Endothelial cell of umbilical vein (primary cell): ENCODE measurements at regions not wholly inside any gene's neighbourhood (a gene's known extent, or its start where the extent isn't known, plus 50 kb on each side); places are given as distances from the start of the nearest gene placed in this dataset.

Source experiments
- BruUV-seq: library from RNA; stranded (reverse); fragments of 400-500 nt; replicated peaks from 2 replicates; lab custom pipeline; 2021; lab: Mats Ljungman, UMichigan
- CTCF ChIA-PET: fragments of 300-600, 350-600 bp; sonication (Branson Sonifier 250); formaldehyde crosslinking; loops from one replicate; lab custom pipeline; 2021; ENCODE audit warnings: antibody characterized with exemption, inconsistent platforms; lab: Charles Lee
- POLR2A ChIA-PET: fragments of 300-600, 350-600 bp; sonication (Branson Sonifier 250); formaldehyde crosslinking; loops from one replicate; lab custom pipeline; 2021; ENCODE audit warnings: antibody characterized with exemption, inconsistent platforms; lab: Charles Lee
- DNase-seq: peaks from one replicate; pipeline ENCODE4 v3.0.0-alpha.2; 2011; ENCODE audit warnings: low read depth, low spot score
- FAIRE-seq: peaks from 2 replicates; lab custom pipeline; 2011; peaks lifted over from hg19 to GRCh38; lab: Jason Lieb, UNC
- H2AFZ ChIP-seq: 2 replicates; pipeline ENCODE4 v1.6.0; 2012; ENCODE audit warnings: low read depth, low read length, control low read depth, inconsistent platforms
- H3K27ac ChIP-seq: 2 replicates; pipeline ENCODE4 v1.5.1; 2011; ENCODE audit warnings: low read depth, mild to moderate bottlenecking, control low read depth, low read length, moderate library complexity; ENCODE audit not compliant: insufficient read depth
- H3K27me3 ChIP-seq, 2 experiments: 2 replicates each; pipeline versions ENCODE4 v1.6.0 to v1.6.1; 2011; ENCODE audit warnings: low read length in 2 of 2, mixed read lengths in 1 of 2; ENCODE audit not compliant: control insufficient read depth in 2 of 2, insufficient read depth in 2 of 2
- H3K36me3 ChIP-seq, 2 experiments: 2 replicates in 1 of 2; 3 replicates in 1 of 2; pipeline ENCODE4 v1.5.1; 2011; ENCODE audit warnings: low read length in 2 of 2, mild to moderate bottlenecking in 1 of 2, moderate library complexity in 1 of 2; ENCODE audit not compliant: control insufficient read depth in 2 of 2, insufficient read depth in 2 of 2; ENCODE audit errors: extremely low read depth in 1 of 2
- H3K4me1 ChIP-seq: 3 replicates; pipeline ENCODE4 v1.5.1; 2011; ENCODE audit warnings: mild to moderate bottlenecking, low read length; ENCODE audit not compliant: control insufficient read depth, insufficient read depth; ENCODE audit errors: extremely low read depth
- H3K4me2 ChIP-seq: 2 replicates; pipeline ENCODE4 v1.6.1; 2011; ENCODE audit warnings: low read length, control low read depth, mixed read lengths; ENCODE audit not compliant: insufficient read depth
- H3K4me3 ChIP-seq, 3 experiments: fragments of 200-600 bp in 1 of 3; sonication (generic), shearing (Covaris generic) in 1 of 3; replicated peaks in 1 of 3; 2 replicates each; pipeline ENCODE4 v1.5.1; 2011 to 2016; ENCODE audit warnings: control low read depth in 3 of 3, low read length in 3 of 3, mild to moderate bottlenecking in 2 of 3, inconsistent platforms in 1 of 3, low read depth in 1 of 3, moderate library complexity in 1 of 3; ENCODE audit not compliant: insufficient read depth in 1 of 3
- H3K79me2 ChIP-seq: 2 replicates; pipeline ENCODE4 v1.6.0; 2012; ENCODE audit warnings: low read length, inconsistent platforms; ENCODE audit not compliant: control insufficient read depth, insufficient read depth
- H3K9ac ChIP-seq: replicated peaks from 2 replicates; pipeline ENCODE3; 2011; ENCODE audit warnings: low read length, control low read depth; ENCODE audit not compliant: insufficient read depth; ENCODE audit errors: extremely low read depth
- H3K9me1 ChIP-seq: replicated peaks from 3 replicates; pipeline ENCODE4 v1.6.0; 2011; ENCODE audit warnings: mild to moderate bottlenecking, low read length; ENCODE audit not compliant: control insufficient read depth, insufficient read depth; ENCODE audit errors: extremely low read depth
- H3K9me3 ChIP-seq: replicated peaks from 2 replicates; pipeline ENCODE4 v1.5.1; 2012; ENCODE audit warnings: low read length, inconsistent platforms; ENCODE audit not compliant: control insufficient read depth, insufficient read depth
- H4K20me1 ChIP-seq: replicated peaks from 2 replicates; pipeline ENCODE3; 2011; ENCODE audit warnings: mild to moderate bottlenecking, low read length; ENCODE audit not compliant: control insufficient read depth, insufficient read depth; ENCODE audit errors: extremely low read depth
- EZH2 ChIP-seq: IDR thresholded peaks from 2 replicates; pipeline ENCODE4 v1.6.1; 2012; ENCODE audit warnings: borderline replicate concordance, low read depth, mild to moderate bottlenecking, moderate library complexity, low read length, inconsistent platforms; ENCODE audit not compliant: severe bottlenecking
- FOS ChIP-seq: IDR thresholded peaks from 2 replicates; pipeline ENCODE4 v1.6.1; 2011; ENCODE audit warnings: mild to moderate bottlenecking, low read length, moderate library complexity, borderline replicate concordance; ENCODE audit not compliant: insufficient read depth
- GATA2 ChIP-seq: IDR thresholded peaks from 2 replicates; pipeline ENCODE4 v1.7.0; 2011; ENCODE audit warnings: low read depth, mild to moderate bottlenecking, moderate library complexity, mixed read lengths, low read length; ENCODE audit not compliant: insufficient read length, insufficient read depth
- JUN ChIP-seq: IDR thresholded peaks from 2 replicates; pipeline ENCODE4 v1.6.1; 2011; ENCODE audit warnings: borderline replicate concordance, low read depth; ENCODE audit not compliant: insufficient read length, insufficient read depth
- MYC ChIP-seq: IDR thresholded peaks from one replicate; pipeline ENCODE4 v1.6.1; 2011; ENCODE audit warnings: mild to moderate bottlenecking, low read depth, low read length
- POLR2A ChIP-seq: IDR thresholded peaks from 2 replicates; pipeline ENCODE4 v1.6.1; 2012; ENCODE audit warnings: low read depth, mild to moderate bottlenecking, control low read depth, low read length
- POLR2AphosphoS5 ChIP-seq: IDR thresholded peaks from 2 replicates; pipeline ENCODE4 v1.6.1; 2012; ENCODE audit warnings: low read depth, mild to moderate bottlenecking, control low read depth, low read length, moderate library complexity; ENCODE audit not compliant: insufficient read depth
- dilution Hi-C: fragments of 300-500 bp; cut with MboI; formaldehyde crosslinking; loops from one replicate; pipeline ENCODE4 v1.15.0; 2019; ENCODE audit warnings: low sequenced_read_pairs; ENCODE audit not compliant: extremely low pct_ligation_motif_present
- intact Hi-C: fragments of 100-400 bp; cut with micrococcal nuclease; formaldehyde crosslinking; loops from one replicate; pipeline ENCODE4 v1.10.0; 2022
- TF ChIP-seq, protein P1 (sequence below): IDR thresholded peaks from 2 replicates; pipeline ENCODE4 v1.6.1; 2011; ENCODE audit not compliant: insufficient read depth, insufficient read length
- TF ChIP-seq, protein P2 (sequence below), 2 donors: IDR thresholded peaks; 1 replicate in 1 of 2; 2 replicates in 1 of 2; pipeline ENCODE4 v1.5.1; 2011; ENCODE audit warnings: low read length in 2 of 2, mild to moderate bottlenecking in 2 of 2, moderate library complexity in 2 of 2, control low read depth in 1 of 2, inconsistent platforms in 1 of 2, low read depth in 1 of 2; ENCODE audit not compliant: insufficient read depth in 1 of 2; ENCODE audit errors: extremely low read depth in 1 of 2

DNA sequence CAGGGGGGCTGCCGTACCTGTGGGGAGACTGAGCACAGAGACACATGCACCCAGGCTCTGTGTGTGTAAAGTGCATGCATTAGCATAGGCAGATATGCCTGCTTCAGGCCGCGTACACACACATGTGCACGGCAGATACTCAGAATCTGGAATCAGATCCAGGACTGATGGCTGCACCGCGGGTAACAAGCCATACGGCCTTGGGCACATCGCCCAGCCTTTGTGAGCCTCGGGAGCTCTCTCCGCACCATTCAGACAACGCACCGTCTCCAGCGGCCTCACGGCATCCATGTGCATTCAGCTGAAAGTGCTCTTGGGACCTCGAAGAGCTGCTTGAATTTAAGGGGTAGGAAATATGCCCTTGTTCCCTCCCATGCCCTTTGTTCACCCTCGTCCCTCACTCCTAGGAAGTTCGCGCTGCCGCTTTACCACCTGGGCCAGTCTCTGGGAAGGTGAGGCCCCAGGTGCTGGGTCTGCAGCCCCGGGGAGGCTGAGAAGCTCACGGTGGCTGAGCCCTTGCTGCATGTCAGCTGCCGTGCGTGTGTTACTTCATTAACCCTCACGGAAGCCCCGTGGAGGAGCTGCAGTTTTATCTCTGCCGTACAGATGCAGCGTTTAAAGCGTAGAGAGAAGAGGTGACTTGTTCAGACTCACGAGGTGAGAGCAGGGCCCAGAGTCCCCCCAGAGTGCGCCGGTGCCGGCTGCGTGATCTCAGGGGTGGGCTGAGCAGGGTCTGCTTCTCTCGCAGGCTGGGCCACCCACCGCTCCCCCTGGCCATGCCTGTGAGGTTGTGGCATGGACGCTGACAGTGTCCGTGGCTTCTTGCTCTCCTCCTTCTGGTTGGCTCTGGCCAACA, 377.7 kb upstream of the MYT1L start:
- H2AFZ ChIP-seq, result no peak overlapping the region
- intact Hi-C loops (no loop called here), dilution Hi-C loops (no loop called here)
- DNase-seq (no peak), FAIRE-seq (no peak)
- no peaks in the 10 kb centered on the region for H3K4me1 ChIP-seq
- POLR2A ChIA-PET, result no interaction called here
- H3K36me3 ChIP-seq, result no peaks in the 10 kb centered on the region
- no peak overlapping the region for H3K4me3 ChIP-seq
- no peaks in the 10 kb centered on the region for H3K27me3 ChIP-seq
- H3K9ac ChIP-seq, result no peak overlapping the region
- peaks cover 16% of the 10 kb centered on the region for H3K9me3 ChIP-seq
- H3K27ac ChIP-seq, result no peak overlapping the region
- H3K79me2 ChIP-seq, result no peaks in the 10 kb centered on the region
- CTCF ChIA-PET, result no interaction called here
- H3K4me2 ChIP-seq, result no peak overlapping the region
- BruUV-seq, result no TSS peak
- H4K20me1 ChIP-seq, result no peaks in the 10 kb centered on the region
- no peaks in the 10 kb centered on the region for H3K9me1 ChIP-seq
- TF ChIP-seq POLR2A (no peak), MYC (no peak), FOS (no peak), POLR2AphosphoS5 (no peak)
- TF ChIP-seq, protein P1, sequence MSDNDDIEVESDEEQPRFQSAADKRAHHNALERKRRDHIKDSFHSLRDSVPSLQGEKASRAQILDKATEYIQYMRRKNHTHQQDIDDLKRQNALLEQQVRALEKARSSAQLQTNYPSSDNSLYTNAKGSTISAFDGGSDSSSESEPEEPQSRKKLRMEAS, result no peak

DNA sequence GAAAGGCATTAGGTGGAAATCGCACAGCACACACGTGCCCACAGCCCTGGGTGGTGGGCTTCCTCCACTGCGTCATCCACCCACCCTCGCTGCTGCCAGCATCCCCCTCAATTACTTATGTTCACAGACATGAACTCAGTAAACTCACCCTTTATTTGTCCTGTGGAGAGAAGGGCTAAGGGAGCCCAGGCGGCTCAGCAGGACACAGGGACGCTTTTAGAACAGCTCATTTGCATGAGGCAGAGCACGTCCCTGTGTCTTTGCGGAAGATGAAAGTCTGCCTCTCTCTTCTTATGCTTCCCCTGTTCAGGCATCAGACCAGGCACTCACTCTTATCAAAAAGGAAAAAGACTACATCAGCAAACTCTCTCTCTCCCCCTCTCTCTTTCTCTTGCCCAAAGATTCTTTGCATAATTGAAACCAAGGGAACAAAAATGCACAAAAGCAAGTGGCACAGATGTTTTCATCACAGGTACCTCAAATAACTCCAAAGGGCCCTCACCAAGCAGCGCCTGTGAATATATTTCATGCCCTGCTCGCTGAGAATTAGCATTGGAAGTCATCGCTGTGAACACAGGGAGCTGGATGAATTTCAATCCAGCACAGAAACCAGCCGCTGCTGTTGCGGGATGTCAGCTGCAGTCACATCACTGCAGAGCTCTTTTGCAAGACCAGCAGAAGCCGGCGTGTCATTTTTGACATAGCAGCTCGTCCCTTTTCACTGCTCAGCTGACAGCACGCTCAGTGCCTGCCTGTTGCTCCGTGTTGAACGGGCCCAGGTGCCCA, 376.3 kb upstream of the MYT1L start:
- intact Hi-C loops, result no loop called here
- Histone ChIP-seq H3K27ac (no peak overlapping the region), H3K9me3 (peaks cover 10% of the 10 kb centered on the region), H3K4me1 (no peaks in the 10 kb centered on the region), H3K4me3 (no peak overlapping the region), H3K36me3 (no peaks in the 10 kb centered on the region), H2AFZ (no peak overlapping the region), H3K9me1 (no peaks in the 10 kb centered on the region), H3K79me2 (no peaks in the 10 kb centered on the region), H3K27me3 (no peaks in the 10 kb centered on the region), H3K9ac (no peak overlapping the region), H4K20me1 (no peaks in the 10 kb centered on the region), H3K4me2 (no peak overlapping the region)
- ChIA-PET POLR2A (no interaction called here), CTCF (no interaction called here)
- dilution Hi-C loops, result no loop called here
- no peak for FAIRE-seq
- no TSS peak for BruUV-seq
- no peak for TF ChIP-seq FOS
- TF ChIP-seq MYC, result no peak
- TF ChIP-seq POLR2A, result no peak
- no peak for TF ChIP-seq POLR2AphosphoS5
- no peak for TF ChIP-seq JUN
- TF ChIP-seq EZH2, result no peak
- TF ChIP-seq GATA2, result no peak
- TF ChIP-seq, protein P2, sequence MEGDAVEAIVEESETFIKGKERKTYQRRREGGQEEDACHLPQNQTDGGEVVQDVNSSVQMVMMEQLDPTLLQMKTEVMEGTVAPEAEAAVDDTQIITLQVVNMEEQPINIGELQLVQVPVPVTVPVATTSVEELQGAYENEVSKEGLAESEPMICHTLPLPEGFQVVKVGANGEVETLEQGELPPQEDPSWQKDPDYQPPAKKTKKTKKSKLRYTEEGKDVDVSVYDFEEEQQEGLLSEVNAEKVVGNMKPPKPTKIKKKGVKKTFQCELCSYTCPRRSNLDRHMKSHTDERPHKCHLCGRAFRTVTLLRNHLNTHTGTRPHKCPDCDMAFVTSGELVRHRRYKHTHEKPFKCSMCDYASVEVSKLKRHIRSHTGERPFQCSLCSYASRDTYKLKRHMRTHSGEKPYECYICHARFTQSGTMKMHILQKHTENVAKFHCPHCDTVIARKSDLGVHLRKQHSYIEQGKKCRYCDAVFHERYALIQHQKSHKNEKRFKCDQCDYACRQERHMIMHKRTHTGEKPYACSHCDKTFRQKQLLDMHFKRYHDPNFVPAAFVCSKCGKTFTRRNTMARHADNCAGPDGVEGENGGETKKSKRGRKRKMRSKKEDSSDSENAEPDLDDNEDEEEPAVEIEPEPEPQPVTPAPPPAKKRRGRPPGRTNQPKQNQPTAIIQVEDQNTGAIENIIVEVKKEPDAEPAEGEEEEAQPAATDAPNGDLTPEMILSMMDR (IDR thresholded peaks at IDR 0.05; ENCODE audit: extremely low read depth in 1 of 2, insufficient read depth in 1 of 2, low read depth in 1 of 2, low read length in 2 of 2), result no peak
- TF ChIP-seq, protein P1, result no peak
- no peak for DNase-seq
